IMR-90 (cell line): ENCODE measurements at regions not wholly inside any gene's neighbourhood (a gene's known extent, or its start where the extent isn't known, plus 50 kb on each side); places are given as distances from the start of the nearest gene placed in this dataset.
A peak's percentile ranks its signal among the peaks of the same experiment; 100 is the strongest.

Source experiments
- ATAC-seq: fragments of 200-7000 bp; cut with Tn5 transposase; 2 replicates; pipeline ENCODE4 v1.9.1; 2020; ENCODE audit warnings: low read depth, mild to moderate bottlenecking, moderate library complexity
- BruUV-seq: library from RNA; stranded (reverse); fragments of 400-500 nt; replicated peaks from 2 replicates; lab custom pipeline; 2021; lab: Mats Ljungman, UMichigan
- CTCF ChIA-PET: fragments of 300-600 bp; formaldehyde crosslinking; extraction: SDS; loops from one replicate; lab custom pipeline; 2021; ENCODE audit warnings: antibody characterized with exemption; lab: Yijun Ruan, JAX
- POLR2A ChIA-PET: fragments of 300-600 bp; sonication (Branson Sonifier 250); formaldehyde crosslinking; loops from one replicate; lab custom pipeline; 2022; ENCODE audit warnings: antibody characterized with exemption; ENCODE audit not compliant: unreplicated experiment; lab: Charles Lee
- DNase-seq: peaks from one replicate; pipeline ENCODE4 v3.0.0; 2013
- H2AFZ ChIP-seq: replicated peaks from 2 replicates; pipeline ENCODE3; 2013; ENCODE audit warnings: low read length, mild to moderate bottlenecking; ENCODE audit not compliant: poor library complexity
- H2AK5ac ChIP-seq: 2 replicates; pipeline ENCODE4 v1.6.1; 2013; ENCODE audit warnings: low read depth, low read length, inconsistent platforms
- H2AK9ac ChIP-seq: replicated peaks from 2 replicates; pipeline ENCODE3; 2013; ENCODE audit warnings: mild to moderate bottlenecking, low read depth, low read length, moderate library complexity; ENCODE audit not compliant: poor library complexity
- H2BK120ac ChIP-seq: 2 replicates; pipeline ENCODE4 v1.6.1; 2013; ENCODE audit warnings: low read depth, low read length, inconsistent platforms
- H2BK15ac ChIP-seq: 3 replicates; pipeline ENCODE4 v1.6.1; 2013; ENCODE audit warnings: low read depth, low read length, inconsistent platforms
- H2BK20ac ChIP-seq: 2 replicates; pipeline ENCODE4 v1.6.1; 2013; ENCODE audit warnings: low read depth, mild to moderate bottlenecking, inconsistent platforms, low read length, moderate library complexity
- H2BK5ac ChIP-seq: 2 replicates; pipeline ENCODE4 v1.6.1; 2013; ENCODE audit warnings: mild to moderate bottlenecking, low read depth, low read length, inconsistent platforms; ENCODE audit not compliant: poor library complexity, severe bottlenecking
- H3K14ac ChIP-seq: replicated peaks from 2 replicates; pipeline ENCODE4 v1.6.1; 2013; ENCODE audit warnings: low read depth, low read length, inconsistent platforms
- H3K18ac ChIP-seq: 2 replicates; pipeline ENCODE4 v1.6.1; 2013; ENCODE audit warnings: low read depth, low read length, control low read depth
- H3K23ac ChIP-seq: 2 replicates; pipeline ENCODE4 v1.6.1; 2013; ENCODE audit warnings: low read depth, low read length, inconsistent platforms
- H3K27ac ChIP-seq: 2 replicates; pipeline ENCODE4 v1.5.1; 2013; ENCODE audit warnings: mild to moderate bottlenecking, control low read depth, low read length; ENCODE audit not compliant: insufficient read depth
- H3K27me3 ChIP-seq: 2 replicates; pipeline ENCODE4 v1.6.1; 2013; ENCODE audit warnings: low read length; ENCODE audit not compliant: control insufficient read depth, insufficient read depth
- H3K36me3 ChIP-seq: 2 replicates; pipeline ENCODE4 v1.6.1; 2013; ENCODE audit warnings: low read length, mixed read lengths; ENCODE audit not compliant: control insufficient read depth, insufficient read depth
- H3K4ac ChIP-seq: 2 replicates; pipeline ENCODE4 v1.6.1; 2013; ENCODE audit warnings: low read depth, low read length, inconsistent platforms
- H3K4me1 ChIP-seq: 2 replicates; pipeline ENCODE4 v1.6.1; 2013; ENCODE audit warnings: low read length, mixed read lengths; ENCODE audit not compliant: control insufficient read depth, insufficient read depth
- H3K4me2 ChIP-seq: 2 replicates; pipeline ENCODE4 v1.6.1; 2013; ENCODE audit warnings: low read depth, mild to moderate bottlenecking, control low read depth, low read length, moderate library complexity
- H3K4me3 ChIP-seq: 2 replicates; pipeline ENCODE4 v1.5.1; 2013; ENCODE audit warnings: low read depth, mild to moderate bottlenecking, control low read depth, low read length, moderate library complexity; ENCODE audit not compliant: insufficient read depth
- H3K56ac ChIP-seq: 2 replicates; pipeline ENCODE4 v1.6.1; 2013; ENCODE audit warnings: low read length, inconsistent platforms; ENCODE audit not compliant: insufficient read depth; ENCODE audit errors: extremely low read depth
- H3K79me1 ChIP-seq, 2 experiments: 2 replicates each; pipeline ENCODE4 v1.6.1; 2013; ENCODE audit warnings: low read length in 2 of 2, inconsistent platforms in 1 of 2, low read depth in 1 of 2
- H3K9ac ChIP-seq: 2 replicates; pipeline ENCODE4 v1.6.1; 2013; ENCODE audit warnings: low read depth, low read length, control low read depth
- H3K9me1 ChIP-seq: 2 replicates; pipeline ENCODE4 v1.6.1; 2013; ENCODE audit warnings: low read length, inconsistent platforms; ENCODE audit not compliant: insufficient read depth
- H3K9me3 ChIP-seq: 2 replicates; pipeline ENCODE4 v1.6.1; 2013; ENCODE audit warnings: low read length; ENCODE audit not compliant: control insufficient read depth, insufficient read depth
- H4K20me1 ChIP-seq: 2 replicates; pipeline ENCODE4 v1.6.1; 2013; ENCODE audit warnings: low read length, inconsistent platforms; ENCODE audit not compliant: insufficient read depth
- H4K5ac ChIP-seq: 2 replicates; pipeline ENCODE4 v1.6.1; 2013; ENCODE audit warnings: mild to moderate bottlenecking, low read depth, low read length, control low read depth
- H4K8ac ChIP-seq, 2 experiments: 2 replicates each; pipeline ENCODE4 v1.6.1; 2013; ENCODE audit warnings: low read depth in 2 of 2, low read length in 2 of 2, control low read depth in 1 of 2, inconsistent platforms in 1 of 2
- H4K91ac ChIP-seq: 2 replicates; pipeline ENCODE4 v1.6.1; 2013; ENCODE audit warnings: low read depth, low read length, inconsistent platforms; ENCODE audit not compliant: insufficient read depth
- BHLHE40 ChIP-seq: fragments of 150-350 bp; IDR thresholded peaks from 2 replicates; pipeline ENCODE4 v1.6.1; 2016; ENCODE audit warnings: mild to moderate bottlenecking, low read depth, low read length
- MAFK ChIP-seq: IDR thresholded peaks from 2 replicates; pipeline ENCODE4 v1.6.1; 2012; ENCODE audit warnings: low read depth, low read length, improper control_type of control experiment
- MAZ ChIP-seq: IDR thresholded peaks from 2 replicates; pipeline ENCODE4 v1.6.1; 2012; ENCODE audit warnings: low read depth, mild to moderate bottlenecking, low read length, improper control_type of control experiment, moderate library complexity, borderline replicate concordance
- dilution Hi-C: fragments of 300-500 bp; cut with HindIII; formaldehyde crosslinking; loops from one replicate; pipeline ENCODE4 v1.14.3; 2018; ENCODE audit warnings: low sequenced_read_pairs; ENCODE audit not compliant: unreplicated experiment
- in situ Hi-C: fragments of 300-500 bp; cut with MboI; formaldehyde crosslinking; loops from 3 replicates; pipeline ENCODE4 v1.14.3; 2019; ENCODE audit warnings: low sequenced_read_pairs, inconsistent platforms, mixed read lengths
- intact Hi-C: fragments of 100-400 bp; cut with micrococcal nuclease; formaldehyde crosslinking; loops from 2 replicates; pipeline ENCODE4 v1.10.0; 2022
- TF ChIP-seq, protein P1 (sequence below): fragments of 150-350 bp; IDR thresholded peaks from 2 replicates; pipeline ENCODE4 v1.6.1; 2017; ENCODE audit warnings: mild to moderate bottlenecking, antibody characterized with exemption, low read length, low read depth

DNA sequence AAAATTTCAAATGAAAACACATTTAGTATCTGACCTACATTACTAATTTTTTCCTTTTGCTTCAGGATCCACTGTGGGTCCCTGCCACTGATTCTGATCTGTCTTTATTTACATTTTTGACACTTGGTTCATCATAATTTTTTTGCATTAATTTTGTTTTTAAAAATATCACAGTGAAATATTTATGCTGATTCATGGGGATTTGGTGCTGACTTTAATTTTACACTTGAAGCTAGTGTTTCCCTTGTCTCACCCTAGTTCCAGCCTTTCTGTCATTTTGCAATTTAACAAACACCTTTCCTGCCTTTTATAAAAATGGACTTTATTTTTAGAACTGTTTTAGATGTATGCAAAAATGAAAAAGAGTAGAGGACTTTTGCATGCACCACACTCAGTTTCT, 111.9 kb upstream of the MARCHF11 start:
- H2AK9ac ChIP-seq = no peak overlapping the region
- no peak overlapping the region for H2BK15ac ChIP-seq
- H3K4me3 ChIP-seq = no peak overlapping the region
- TF ChIP-seq MAFK = peak; percentile 54
- TF ChIP-seq MAZ = no peak
- TF ChIP-seq, protein P1, sequence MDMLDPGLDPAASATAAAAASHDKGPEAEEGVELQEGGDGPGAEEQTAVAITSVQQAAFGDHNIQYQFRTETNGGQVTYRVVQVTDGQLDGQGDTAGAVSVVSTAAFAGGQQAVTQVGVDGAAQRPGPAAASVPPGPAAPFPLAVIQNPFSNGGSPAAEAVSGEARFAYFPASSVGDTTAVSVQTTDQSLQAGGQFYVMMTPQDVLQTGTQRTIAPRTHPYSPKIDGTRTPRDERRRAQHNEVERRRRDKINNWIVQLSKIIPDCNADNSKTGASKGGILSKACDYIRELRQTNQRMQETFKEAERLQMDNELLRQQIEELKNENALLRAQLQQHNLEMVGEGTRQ = no peak
- TF ChIP-seq BHLHE40 = no peak
- intact Hi-C loops = no loop called here
- no peak overlapping the region for H3K56ac ChIP-seq
- ChIA-PET CTCF (no interaction called here), POLR2A (no interaction called here)
- no peak overlapping the region for H3K27ac ChIP-seq
- H3K27me3 ChIP-seq = no peaks in the 10 kb centered on the region
- no peak overlapping the region for H4K8ac ChIP-seq
- no peak overlapping the region for H2BK20ac ChIP-seq
- no peak overlapping the region for H2BK5ac ChIP-seq
- dilution Hi-C loops = no loop called here
- no peak overlapping the region for H3K14ac ChIP-seq
- H2AFZ ChIP-seq = no peak overlapping the region
- no peak for DNase-seq
- H2AK5ac ChIP-seq = no peak overlapping the region
- in situ Hi-C loops = no loop called here
- no peaks in the 10 kb centered on the region for H3K4me1 ChIP-seq
- H3K9me3 ChIP-seq = no peaks in the 10 kb centered on the region
- no peak overlapping the region for H3K18ac ChIP-seq
- H3K36me3 ChIP-seq = no peaks in the 10 kb centered on the region
- no peak overlapping the region for H4K91ac ChIP-seq
- no peak overlapping the region for H3K9ac ChIP-seq
- no peak overlapping the region for H3K4ac ChIP-seq
- no peak overlapping the region for H2BK120ac ChIP-seq
- no peak overlapping the region for H4K5ac ChIP-seq
- H3K4me2 ChIP-seq = no peak overlapping the region
- no peaks in the 10 kb centered on the region for H3K79me1 ChIP-seq
- no peaks in the 10 kb centered on the region for H4K20me1 ChIP-seq
- no TSS peak for BruUV-seq
- H3K23ac ChIP-seq = no peak overlapping the region
- no peak for ATAC-seq
- H3K9me1 ChIP-seq = no peaks in the 10 kb centered on the region
